IMR-90 (cell line): ENCODE measurements at regions not wholly inside any gene's neighbourhood (a gene's known extent, or its start where the extent isn't known, plus 50 kb on each side); places are given as distances from the start of the nearest gene placed in this dataset.

Source experiments
- ATAC-seq: fragments of 200-7000 bp; cut with Tn5 transposase; 2 replicates; pipeline ENCODE4 v1.9.1; 2020; ENCODE audit warnings: low read depth, mild to moderate bottlenecking, moderate library complexity
- BruUV-seq: library from RNA; stranded (reverse); fragments of 400-500 nt; replicated peaks from 2 replicates; lab custom pipeline; 2021; lab: Mats Ljungman, UMichigan
- CTCF ChIA-PET: fragments of 300-600 bp; formaldehyde crosslinking; extraction: SDS; loops from one replicate; lab custom pipeline; 2021; ENCODE audit warnings: antibody characterized with exemption; lab: Yijun Ruan, JAX
- POLR2A ChIA-PET: fragments of 300-600 bp; sonication (Branson Sonifier 250); formaldehyde crosslinking; loops from one replicate; lab custom pipeline; 2022; ENCODE audit warnings: antibody characterized with exemption; ENCODE audit not compliant: unreplicated experiment; lab: Charles Lee
- DNase-seq: peaks from one replicate; pipeline ENCODE4 v3.0.0; 2013
- H2AFZ ChIP-seq: replicated peaks from 2 replicates; pipeline ENCODE3; 2013; ENCODE audit warnings: low read length, mild to moderate bottlenecking; ENCODE audit not compliant: poor library complexity
- H2AK5ac ChIP-seq: 2 replicates; pipeline ENCODE4 v1.6.1; 2013; ENCODE audit warnings: low read depth, low read length, inconsistent platforms
- H2AK9ac ChIP-seq: replicated peaks from 2 replicates; pipeline ENCODE3; 2013; ENCODE audit warnings: mild to moderate bottlenecking, low read depth, low read length, moderate library complexity; ENCODE audit not compliant: poor library complexity
- H2BK120ac ChIP-seq: 2 replicates; pipeline ENCODE4 v1.6.1; 2013; ENCODE audit warnings: low read depth, low read length, inconsistent platforms
- H2BK15ac ChIP-seq: 3 replicates; pipeline ENCODE4 v1.6.1; 2013; ENCODE audit warnings: low read depth, low read length, inconsistent platforms
- H2BK20ac ChIP-seq: 2 replicates; pipeline ENCODE4 v1.6.1; 2013; ENCODE audit warnings: low read depth, mild to moderate bottlenecking, inconsistent platforms, low read length, moderate library complexity
- H2BK5ac ChIP-seq: 2 replicates; pipeline ENCODE4 v1.6.1; 2013; ENCODE audit warnings: mild to moderate bottlenecking, low read depth, low read length, inconsistent platforms; ENCODE audit not compliant: poor library complexity, severe bottlenecking
- H3K14ac ChIP-seq: replicated peaks from 2 replicates; pipeline ENCODE4 v1.6.1; 2013; ENCODE audit warnings: low read depth, low read length, inconsistent platforms
- H3K18ac ChIP-seq: 2 replicates; pipeline ENCODE4 v1.6.1; 2013; ENCODE audit warnings: low read depth, low read length, control low read depth
- H3K23ac ChIP-seq: 2 replicates; pipeline ENCODE4 v1.6.1; 2013; ENCODE audit warnings: low read depth, low read length, inconsistent platforms
- H3K27ac ChIP-seq: 2 replicates; pipeline ENCODE4 v1.5.1; 2013; ENCODE audit warnings: mild to moderate bottlenecking, control low read depth, low read length; ENCODE audit not compliant: insufficient read depth
- H3K27me3 ChIP-seq: 2 replicates; pipeline ENCODE4 v1.6.1; 2013; ENCODE audit warnings: low read length; ENCODE audit not compliant: control insufficient read depth, insufficient read depth
- H3K36me3 ChIP-seq: 2 replicates; pipeline ENCODE4 v1.6.1; 2013; ENCODE audit warnings: low read length, mixed read lengths; ENCODE audit not compliant: control insufficient read depth, insufficient read depth
- H3K4ac ChIP-seq: 2 replicates; pipeline ENCODE4 v1.6.1; 2013; ENCODE audit warnings: low read depth, low read length, inconsistent platforms
- H3K4me1 ChIP-seq: 2 replicates; pipeline ENCODE4 v1.6.1; 2013; ENCODE audit warnings: low read length, mixed read lengths; ENCODE audit not compliant: control insufficient read depth, insufficient read depth
- H3K4me2 ChIP-seq: 2 replicates; pipeline ENCODE4 v1.6.1; 2013; ENCODE audit warnings: low read depth, mild to moderate bottlenecking, control low read depth, low read length, moderate library complexity
- H3K4me3 ChIP-seq: 2 replicates; pipeline ENCODE4 v1.5.1; 2013; ENCODE audit warnings: low read depth, mild to moderate bottlenecking, control low read depth, low read length, moderate library complexity; ENCODE audit not compliant: insufficient read depth
- H3K56ac ChIP-seq: 2 replicates; pipeline ENCODE4 v1.6.1; 2013; ENCODE audit warnings: low read length, inconsistent platforms; ENCODE audit not compliant: insufficient read depth; ENCODE audit errors: extremely low read depth
- H3K79me1 ChIP-seq, 2 experiments: 2 replicates each; pipeline ENCODE4 v1.6.1; 2013; ENCODE audit warnings: low read length in 2 of 2, inconsistent platforms in 1 of 2, low read depth in 1 of 2
- H3K9ac ChIP-seq: 2 replicates; pipeline ENCODE4 v1.6.1; 2013; ENCODE audit warnings: low read depth, low read length, control low read depth
- H3K9me1 ChIP-seq: 2 replicates; pipeline ENCODE4 v1.6.1; 2013; ENCODE audit warnings: low read length, inconsistent platforms; ENCODE audit not compliant: insufficient read depth
- H3K9me3 ChIP-seq: 2 replicates; pipeline ENCODE4 v1.6.1; 2013; ENCODE audit warnings: low read length; ENCODE audit not compliant: control insufficient read depth, insufficient read depth
- H4K20me1 ChIP-seq: 2 replicates; pipeline ENCODE4 v1.6.1; 2013; ENCODE audit warnings: low read length, inconsistent platforms; ENCODE audit not compliant: insufficient read depth
- H4K5ac ChIP-seq: 2 replicates; pipeline ENCODE4 v1.6.1; 2013; ENCODE audit warnings: mild to moderate bottlenecking, low read depth, low read length, control low read depth
- H4K8ac ChIP-seq, 2 experiments: 2 replicates each; pipeline ENCODE4 v1.6.1; 2013; ENCODE audit warnings: low read depth in 2 of 2, low read length in 2 of 2, control low read depth in 1 of 2, inconsistent platforms in 1 of 2
- H4K91ac ChIP-seq: 2 replicates; pipeline ENCODE4 v1.6.1; 2013; ENCODE audit warnings: low read depth, low read length, inconsistent platforms; ENCODE audit not compliant: insufficient read depth
- CHD1 ChIP-seq: IDR thresholded peaks from 2 replicates; pipeline ENCODE4 v1.6.1; 2012; ENCODE audit warnings: low read depth, low read length, improper control_type of control experiment
- CTCF ChIP-seq: conservative IDR thresholded peaks from 2 replicates; pipeline ENCODE4 v1.5.1; 2012; ENCODE audit warnings: mild to moderate bottlenecking, low read depth, low read length, improper control_type of control experiment
- ELK1 ChIP-seq: fragments of 150-350 bp; IDR thresholded peaks from 2 replicates; pipeline ENCODE4 v1.6.1; 2016; ENCODE audit warnings: low read depth, mild to moderate bottlenecking, low read length, moderate library complexity, borderline replicate concordance
- FOS ChIP-seq: fragments of 150-350 bp; IDR thresholded peaks from 2 replicates; pipeline ENCODE4 v1.6.1; 2016; ENCODE audit warnings: low read depth, low read length
- MAZ ChIP-seq: IDR thresholded peaks from 2 replicates; pipeline ENCODE4 v1.6.1; 2012; ENCODE audit warnings: low read depth, mild to moderate bottlenecking, low read length, improper control_type of control experiment, moderate library complexity, borderline replicate concordance
- NFE2L2 ChIP-seq: fragments of 150-350 bp; IDR thresholded peaks from 2 replicates; pipeline ENCODE4 v1.6.1; 2016; ENCODE audit warnings: low read depth, mild to moderate bottlenecking, low read length
- POLR2A ChIP-seq: IDR thresholded peaks from 2 replicates; pipeline ENCODE4 v1.6.1; 2012; ENCODE audit warnings: mild to moderate bottlenecking, low read depth, low read length
- RAD21 ChIP-seq: IDR thresholded peaks from 2 replicates; pipeline ENCODE4 v1.6.1; 2012; ENCODE audit warnings: low read length, improper control_type of control experiment
- RCOR1 ChIP-seq: IDR thresholded peaks from 2 replicates; pipeline ENCODE4 v1.6.1; 2012; ENCODE audit warnings: mild to moderate bottlenecking, low read length, improper control_type of control experiment; ENCODE audit not compliant: insufficient replicate concordance
- RFX5 ChIP-seq: IDR thresholded peaks from 2 replicates; pipeline ENCODE4 v1.8.0; 2012; ENCODE audit warnings: low read depth, mild to moderate bottlenecking, low read length, moderate library complexity
- SMC3 ChIP-seq: fragments of 150-350 bp; IDR thresholded peaks from 2 replicates; pipeline ENCODE4 v1.6.1; 2016; ENCODE audit warnings: low read depth, mild to moderate bottlenecking, antibody characterized with exemption, low read length, moderate library complexity
- USF2 ChIP-seq: fragments of 150-350 bp; IDR thresholded peaks from 2 replicates; pipeline ENCODE4 v1.6.1; 2017; ENCODE audit warnings: mild to moderate bottlenecking, antibody characterized with exemption, low read length, low read depth
- WGBS, 2 experiments: methylation state at CpG; one replicate each; pipeline versions ENCODE4 v1.1.5 to v1.1.7; 2013; ENCODE audit warnings: missing lambda C conversion rate in 2 of 2; ENCODE audit not compliant: insufficient read length in 1 of 2; ENCODE audit errors: extremely low coverage in 2 of 2; 5-methylcytosine and 5-hydroxymethylcytosine counted together
- dilution Hi-C: fragments of 300-500 bp; cut with HindIII; formaldehyde crosslinking; loops from one replicate; pipeline ENCODE4 v1.14.3; 2018; ENCODE audit warnings: low sequenced_read_pairs; ENCODE audit not compliant: unreplicated experiment
- in situ Hi-C: fragments of 300-500 bp; cut with MboI; formaldehyde crosslinking; loops from 3 replicates; pipeline ENCODE4 v1.14.3; 2019; ENCODE audit warnings: low sequenced_read_pairs, inconsistent platforms, mixed read lengths
- intact Hi-C: fragments of 100-400 bp; cut with micrococcal nuclease; formaldehyde crosslinking; loops from 2 replicates; pipeline ENCODE4 v1.10.0; 2022

GRCh38 chr1:30085811-30086770, 637.3 kb downstream of the MATN1 start:
- Histone ChIP-seq H3K9me1 (peaks cover 24% of the 10 kb centered on the region), H2BK20ac (peak overlapping the region; percentile 87; the same call in 1 of the 2 replicates), H3K9ac (peak overlapping the region; percentile 4; the same call in 1 of the 2 replicates), H3K79me1 (0 out of 4 replicates have a peak, but pooled peaks cover 0 to 11% of the 10 kb centered on the region in 2 experiments), H3K14ac (no peak overlapping the region), H4K20me1 (no peaks in the 10 kb centered on the region), H3K4ac (peak overlapping the region; percentile 91), H2AK9ac (peak overlapping the region; percentile 62), H2BK5ac (no peak overlapping the region), H3K56ac (peak overlapping the region; percentile 3; the same call in 1 of the 2 replicates), H3K4me3 (no peak overlapping the region), H3K27ac (peak overlapping the region; percentile 48; the same call in 1 of the 2 replicates), H3K36me3 (no peaks in the 10 kb centered on the region), H3K9me3 (peaks cover 1% of the 10 kb centered on the region; the same call in 1 of the 2 replicates), H3K18ac (peak overlapping the region; percentile 37; the same call in 1 of the 2 replicates), H3K27me3 (no peaks in the 10 kb centered on the region; the same call in 1 of the 2 replicates), H3K4me2 (peak overlapping the region; percentile 66; the same call in 1 of the 2 replicates), H4K8ac (peak overlapping the region; percentile 82 to 92; a peak in 2 of 4 replicates), H2BK15ac (peak overlapping the region; percentile 96; the same call in 2 of the 3 replicates), H3K4me1 (peaks cover 23% of the 10 kb centered on the region), H2AK5ac (peak overlapping the region; percentile 88), H2AFZ (peak overlapping the region; percentile 84), H3K23ac (no peak overlapping the region; the same call in 1 of the 2 replicates), H4K91ac (peak overlapping the region; percentile 23), H2BK120ac (peak overlapping the region; percentile 98), H4K5ac (peak overlapping the region; percentile 49; the same call in 1 of the 2 replicates)
- ChIA-PET POLR2A (no interaction called here), CTCF (interaction anchor here (0.7 to 1.7 kb wide), 4 partner anchors 229 to 380 kb away, joined by 3 to 10 read pairs (median 4); no protein-coding TSS in a partner anchor)
- in situ Hi-C loops (loop anchor here (5.0 to 10.0 kb wide), 3 partner anchors 291 to 841 kb away; no protein-coding TSS in a partner anchor), intact Hi-C loops (loop anchor here (1.0 to 10.0 kb wide), 5 partner anchors 174 to 849 kb away; partner anchors contain the start of gene PTPRU), dilution Hi-C loops (no loop called here)
- ATAC-seq (peak; percentile 67), DNase-seq (peak; percentile 31)
- 39% methylated on average over 13 of the region's 45 CpGs; no CpG with 5 or more reads in 1 of the 2 experiments for WGBS, 2 experiments
- BruUV-seq = no TSS peak
- TF ChIP-seq SMC3 (peak; percentile 61), MAZ (peak; percentile 91; the same call in 1 of the 2 replicates), ELK1 (no peak), CHD1 (no peak), FOS (no peak), RAD21 (peak; percentile 74), RCOR1 (no peak), POLR2A (no peak), NFE2L2 (no peak), CTCF (peak; percentile 73), USF2 (no peak), RFX5 (no peak)
